SHP77 (cell line): ENCODE measurements at regions not wholly inside any gene's neighbourhood (a gene's known extent, or its start where the extent isn't known, plus 50 kb on each side); places are given as distances from the start of the nearest gene placed in this dataset.
"Not testable (repeated sequence)": the region's sequence is repeated elsewhere in the genome, so short reads cannot be mapped to it uniquely, and the experiment has no call there.

Experiments
- DNase-seq, 2 experiments: peaks; one replicate each; lab custom pipeline; 2025; lab: John Stamatoyannopoulos, UW

GRCh38 chr2:117360586-117360985 lies 453.9 kb upstream of the DDX18 start:
- DNase-seq: no peak

- no peak for DNase-seq
Measured at GRCh38 chr2:117378653-117379052, 435.8 kb upstream of the DDX18 start.

GRCh38 chr2:117379928-117380327 lies 434.6 kb upstream of the DDX18 start:
- no peak for DNase-seq

- DNase-seq: not testable (repeated sequence)
Measured at GRCh38 chr2:117383997-117384396, 430.5 kb upstream of the DDX18 start.

- DNase-seq: no peak
Measured at GRCh38 chr2:117396161-117396560, 418.3 kb upstream of the DDX18 start.

GRCh38 chr2:117401582-117401981 lies 412.9 kb upstream of the DDX18 start:
- no peak for DNase-seq

GRCh38 chr2:117406443-117406842 lies 408.0 kb upstream of the DDX18 start:
- no peak for DNase-seq

- DNase-seq: no peak
Measured at GRCh38 chr2:117407746-117408145, 406.7 kb upstream of the DDX18 start.

- no peak for DNase-seq
Measured at GRCh38 chr2:117409443-117409842, 405.0 kb upstream of the DDX18 start.

GRCh38 chr2:117411983-117412382 lies 402.5 kb upstream of the DDX18 start:
- no peak for DNase-seq

- DNase-seq: no peak
Measured at GRCh38 chr2:117432746-117433145, 381.7 kb upstream of the DDX18 start.

- DNase-seq: no peak
Measured at GRCh38 chr2:117436697-117437096, 377.8 kb upstream of the DDX18 start.

GRCh38 chr2:117470311-117471095 lies 344.0 kb upstream of the DDX18 start:
- DNase-seq: peak; percentile 72 to 75

- DNase-seq: peak; percentile 52 to 67
Measured at GRCh38 chr2:117481608-117482007, 332.9 kb upstream of the DDX18 start.

GRCh38 chr2:117485588-117485987 lies 328.9 kb upstream of the DDX18 start:
- DNase-seq: no peak

GRCh38 chr2:117486081-117486480 lies 328.4 kb upstream of the DDX18 start:
- DNase-seq: peak; percentile 19 to 50

GRCh38 chr2:117492209-117492851 lies 322.2 kb upstream of the DDX18 start:
- no peak for DNase-seq

- DNase-seq: no peak
Measured at GRCh38 chr2:117500721-117501120, 313.8 kb upstream of the DDX18 start.

GRCh38 chr2:117502121-117502520 lies 312.4 kb upstream of the DDX18 start:
- no peak for DNase-seq

GRCh38 chr2:117512307-117512706 lies 302.2 kb upstream of the DDX18 start:
- DNase-seq: peak in 1 of 2 experiments; percentile 14

GRCh38 chr2:117514371-117514770 lies 300.1 kb upstream of the DDX18 start:
- no peak for DNase-seq

- no peak for DNase-seq
Measured at GRCh38 chr2:117519238-117519637, 295.3 kb upstream of the DDX18 start.

GRCh38 chr2:117519721-117520120 lies 294.8 kb upstream of the DDX18 start:
- DNase-seq: no peak

GRCh38 chr2:117523267-117523666 lies 291.2 kb upstream of the DDX18 start:
- peak; percentile 72 to 73 for DNase-seq
